HG03520 (cell line): ENCODE measurements at regions not wholly inside any gene's neighbourhood (a gene's known extent, or its start where the extent isn't known, plus 50 kb on each side); places are given as distances from the start of the nearest gene placed in this dataset.
"Not testable (repeated sequence)": the region's sequence is repeated elsewhere in the genome, so short reads cannot be mapped to it uniquely, and the experiment has no call there.

Experiments used
- ATAC-seq: cut with Tn5 transposase; IDR thresholded peaks from one replicate; pipeline ENCODE4 v1.9.1; 2021; ENCODE audit warnings: mild to moderate bottlenecking, moderate library complexity; ENCODE audit not compliant: unreplicated experiment

DNA sequence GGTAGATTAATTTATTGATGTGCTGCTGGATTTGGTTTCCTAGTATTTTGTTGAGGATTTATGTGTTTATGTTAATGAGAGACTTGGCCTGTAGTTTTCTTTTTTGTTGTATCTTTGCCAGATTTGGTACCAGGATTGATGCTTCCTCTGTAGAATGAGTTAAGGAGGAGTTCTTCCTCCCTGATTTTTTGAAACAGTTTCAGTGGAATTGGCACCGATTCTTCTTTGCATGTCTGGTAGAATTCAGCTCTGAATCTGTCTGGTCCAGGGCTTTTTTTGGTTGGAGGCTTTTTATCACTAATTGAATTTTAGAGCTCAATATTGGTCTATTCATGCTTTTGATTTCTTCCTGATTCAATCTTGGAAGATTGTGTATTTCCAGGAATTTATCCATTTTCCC is 174.0 kb upstream of the NDST4 start:
- no peak for ATAC-seq

DNA sequence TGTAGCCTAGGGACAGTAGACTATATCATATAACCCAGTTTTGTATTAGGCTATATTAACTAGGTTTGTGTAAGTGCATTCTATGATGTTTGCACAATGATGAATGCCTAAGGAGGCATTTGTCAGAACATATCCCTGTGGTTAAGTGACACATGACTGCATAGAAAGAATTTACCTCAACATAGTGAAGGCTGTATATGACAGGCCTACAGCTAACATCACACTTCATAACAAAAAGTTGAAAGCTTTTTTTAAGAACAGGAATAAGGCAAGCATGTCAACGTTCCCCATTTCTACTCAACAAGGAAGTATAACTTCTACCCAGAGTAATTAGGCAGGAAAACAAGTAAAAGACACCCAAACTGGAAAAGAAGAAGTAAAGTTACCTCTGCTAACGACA is 165.9 kb upstream of the NDST4 start:
- no peak for ATAC-seq

DNA sequence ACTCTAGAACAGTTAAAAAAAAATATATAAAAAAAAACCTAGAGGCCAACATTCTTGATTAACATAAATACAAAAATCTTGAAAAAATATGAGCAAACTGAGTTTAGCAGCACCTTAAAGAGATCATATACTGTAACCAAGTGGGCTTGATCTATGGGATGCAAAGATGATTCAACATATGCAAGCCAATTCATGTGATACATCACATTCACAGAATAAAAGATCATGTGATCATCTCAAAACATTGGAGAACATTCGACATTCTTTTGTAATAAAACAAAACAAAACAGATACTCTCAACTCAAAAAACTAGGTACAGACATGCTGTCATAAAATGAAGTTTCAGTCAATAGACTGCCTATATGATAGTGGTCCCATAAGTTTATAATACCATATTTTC is 165.4 kb upstream of the NDST4 start:
- ATAC-seq = no peak

- ATAC-seq = no peak
Observed at GRCh38 chr4:115275615-115276014, 162.2 kb upstream of the NDST4 start.

- ATAC-seq = peak; percentile 65
Observed at GRCh38 chr4:115274545-115274944, 161.1 kb upstream of the NDST4 start.

DNA sequence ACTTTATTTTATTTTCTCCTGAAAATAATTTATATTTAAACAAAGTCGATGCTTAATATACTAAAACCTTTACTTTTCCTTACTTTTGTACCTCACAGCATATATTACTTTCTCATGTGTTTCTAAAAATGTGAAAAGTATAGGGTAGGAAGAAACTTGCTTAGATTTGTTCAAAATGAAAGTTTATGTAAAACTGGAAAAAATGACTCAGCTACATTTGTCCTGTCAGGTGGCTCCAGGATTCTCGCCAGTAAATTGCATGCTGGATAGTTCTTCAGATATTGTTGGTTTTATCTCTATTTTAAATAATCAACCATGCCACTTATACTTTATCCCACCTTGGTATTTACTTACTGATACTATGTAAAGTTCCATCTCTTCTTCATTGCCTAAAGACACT is 159.2 kb upstream of the NDST4 start:
- ATAC-seq = no peak

DNA sequence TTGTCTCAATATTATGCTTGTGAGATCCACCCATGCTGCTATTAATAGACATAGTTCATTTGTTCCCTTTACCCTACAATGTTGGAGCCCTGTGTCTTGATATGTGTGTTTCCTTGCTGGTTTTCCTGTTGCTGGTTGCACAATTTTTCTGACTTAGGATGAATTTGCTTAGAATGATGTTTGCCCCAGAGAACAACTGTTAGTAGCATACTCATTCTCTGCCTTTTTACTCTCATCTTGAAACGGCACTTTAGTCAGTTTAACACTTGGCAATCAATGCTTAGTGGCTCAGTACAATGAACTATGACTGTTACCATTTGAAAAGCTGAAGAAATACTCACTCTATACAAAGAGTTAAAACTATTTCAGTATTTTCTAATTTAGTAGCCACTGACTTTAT is 158.8 kb upstream of the NDST4 start:
- ATAC-seq = peak; percentile 73

- no peak for ATAC-seq
Observed at GRCh38 chr4:115260195-115260594, 146.8 kb upstream of the NDST4 start.

- ATAC-seq = no peak
Observed at GRCh38 chr4:115259642-115260041, 146.2 kb upstream of the NDST4 start.

GRCh38 chr4:115249808-115250207 is 136.4 kb upstream of the NDST4 start:
- ATAC-seq = no peak

DNA sequence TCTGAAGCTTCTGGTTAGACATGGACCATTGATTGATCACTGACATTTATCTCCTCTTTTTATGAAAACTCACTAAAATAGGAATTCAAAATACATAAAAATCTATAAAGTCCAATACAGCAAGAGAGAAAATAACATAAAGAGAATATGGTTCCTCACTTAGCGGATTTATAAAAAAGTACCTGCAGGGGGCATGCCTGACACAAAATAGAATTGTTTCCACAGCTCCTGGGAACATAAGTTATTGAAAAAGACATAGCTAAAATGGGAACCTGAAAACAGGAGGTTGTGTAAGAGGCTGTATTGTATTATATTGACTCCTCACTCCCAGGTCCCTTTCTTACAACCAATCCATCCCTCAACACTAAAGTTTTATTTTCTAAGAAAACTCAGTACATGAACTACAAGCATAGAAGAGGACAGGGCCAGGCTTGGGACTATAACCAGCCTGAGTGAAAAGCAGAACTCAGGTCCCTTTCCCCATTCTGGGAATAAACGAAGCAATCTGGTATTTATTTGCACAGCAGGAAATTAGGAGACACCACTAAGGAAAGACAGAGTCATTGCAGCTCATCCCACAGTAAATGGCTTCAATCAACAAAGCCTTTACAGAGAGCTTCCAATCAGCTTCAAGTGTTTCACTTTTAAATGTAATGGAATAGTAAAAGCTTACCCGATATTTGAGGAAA is 121.1 kb upstream of the NDST4 start:
- ATAC-seq = peak; percentile 61

DNA sequence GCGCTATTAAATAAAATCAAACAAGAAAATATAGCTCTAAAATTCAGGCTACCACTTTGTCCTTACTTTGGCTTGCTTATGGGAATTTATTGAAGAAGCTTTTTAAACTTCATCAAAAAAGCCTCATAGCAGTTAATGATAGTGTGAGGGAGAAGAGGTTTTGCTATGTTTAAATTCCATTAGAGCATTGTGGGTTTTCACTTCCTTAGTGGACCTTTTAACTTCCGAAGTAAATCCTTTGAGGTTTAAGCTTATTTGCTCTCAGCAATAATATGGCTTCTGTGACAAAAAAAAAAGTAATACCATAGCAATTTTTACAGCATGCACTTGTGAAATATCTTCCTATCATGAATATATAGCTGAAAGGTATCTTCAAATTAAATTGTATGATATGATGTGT is 120.2 kb upstream of the NDST4 start:
- no peak for ATAC-seq

DNA sequence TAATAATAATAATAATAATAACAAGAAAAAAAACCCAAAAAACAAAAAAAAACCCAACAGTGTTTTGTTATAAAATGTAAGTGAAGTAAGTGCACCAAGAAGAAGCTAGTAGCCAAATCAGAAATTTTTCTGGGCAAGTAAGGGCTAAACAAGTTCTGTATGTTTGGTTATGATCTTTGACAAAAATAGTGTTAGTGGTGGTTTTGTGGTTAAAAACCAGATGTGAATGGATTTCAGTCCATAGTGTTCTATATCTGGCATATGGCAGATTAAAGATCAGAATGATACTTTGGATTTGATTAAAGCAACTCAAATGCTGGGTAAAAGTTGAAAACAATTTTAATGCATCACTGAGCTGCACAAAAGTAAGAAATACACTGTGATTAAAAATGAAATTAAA is 116.5 kb upstream of the NDST4 start:
- no peak for ATAC-seq

- ATAC-seq = no peak
Observed at GRCh38 chr4:115228851-115229250, 115.4 kb upstream of the NDST4 start.

DNA sequence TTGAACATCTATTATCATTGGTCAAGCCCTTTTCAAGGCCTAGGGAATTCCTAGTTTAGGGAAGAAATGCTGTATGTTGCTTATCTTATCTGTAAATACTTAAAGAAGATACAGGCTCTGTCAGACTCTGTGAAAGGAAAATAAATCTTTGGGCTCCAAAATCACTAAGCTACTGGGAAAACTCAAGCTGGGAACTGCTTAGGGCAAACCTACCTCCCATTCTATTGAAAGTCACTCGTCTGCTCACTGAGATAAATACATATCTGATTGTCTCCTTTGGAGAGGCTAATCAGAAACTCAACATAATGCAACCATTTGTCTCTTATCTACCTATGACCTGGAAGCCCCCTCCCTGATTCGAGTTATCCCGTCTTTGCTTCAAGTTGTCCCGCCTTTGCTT is 108.6 kb upstream of the NDST4 start:
- ATAC-seq = no peak

- no peak for ATAC-seq
Observed at GRCh38 chr4:115219862-115220261, 106.4 kb upstream of the NDST4 start.

DNA sequence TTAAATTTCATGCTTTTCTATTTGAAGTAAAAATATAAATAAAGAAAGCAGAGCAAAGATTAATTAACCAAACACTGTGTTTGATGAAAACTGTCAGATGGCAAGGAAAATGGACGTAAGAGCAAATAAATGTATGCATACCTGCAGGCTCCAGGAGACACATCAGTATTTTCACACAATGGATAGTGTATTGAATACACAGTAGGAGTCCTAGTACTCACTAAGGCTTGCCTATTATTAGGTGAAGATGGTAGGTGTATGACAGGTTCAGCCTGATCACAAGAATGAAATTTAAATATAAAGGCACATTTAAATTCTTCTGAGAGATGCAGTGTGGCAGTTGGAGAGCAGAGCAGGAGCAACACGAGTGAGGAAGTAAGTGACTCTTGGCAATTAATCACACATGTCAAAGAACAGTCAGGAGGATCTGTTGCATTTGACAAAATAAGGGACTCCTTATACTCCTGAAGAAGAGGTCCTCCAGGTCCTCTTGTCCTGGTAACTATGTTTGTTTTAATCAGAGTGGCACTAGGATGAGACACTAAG is 106.0 kb upstream of the NDST4 start:
- ATAC-seq = no peak

DNA sequence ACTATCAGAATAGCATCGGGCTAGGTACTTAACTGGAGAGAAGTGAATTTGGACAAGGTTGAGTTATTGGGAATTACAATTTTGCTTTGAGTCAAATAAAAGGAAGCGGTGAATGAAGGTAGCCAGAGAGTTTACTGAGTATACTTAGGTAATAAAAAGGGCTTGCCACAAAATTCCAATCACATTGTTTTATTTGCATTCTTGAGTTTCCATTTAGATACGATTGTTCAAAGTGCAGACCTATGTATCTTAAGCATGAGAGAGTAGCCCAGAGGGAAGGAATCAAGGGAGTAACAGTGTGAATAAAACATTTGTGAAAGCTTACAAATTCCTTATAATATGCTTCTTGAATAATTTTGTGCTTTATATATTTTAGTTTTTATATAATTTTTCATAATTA is 102.5 kb upstream of the NDST4 start:
- ATAC-seq = no peak

GRCh38 chr4:115213716-115214115 is 100.3 kb upstream of the NDST4 start:
- ATAC-seq = no peak

DNA sequence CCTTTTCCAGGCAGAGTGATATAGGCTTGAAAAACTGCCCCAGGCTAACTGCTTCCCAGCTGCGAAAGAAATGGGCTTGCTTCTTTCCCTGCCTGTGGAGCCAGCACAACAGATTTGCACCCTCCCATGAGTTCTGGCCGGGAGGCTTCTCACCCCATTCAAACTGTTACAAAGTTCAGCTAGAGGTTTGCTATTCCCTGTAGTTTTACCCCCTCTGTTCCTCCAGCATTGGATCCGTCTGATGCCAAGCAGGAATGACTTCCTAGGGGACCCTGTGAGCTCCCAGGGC is 87.6 kb upstream of the NDST4 start:
- ATAC-seq = no peak

DNA sequence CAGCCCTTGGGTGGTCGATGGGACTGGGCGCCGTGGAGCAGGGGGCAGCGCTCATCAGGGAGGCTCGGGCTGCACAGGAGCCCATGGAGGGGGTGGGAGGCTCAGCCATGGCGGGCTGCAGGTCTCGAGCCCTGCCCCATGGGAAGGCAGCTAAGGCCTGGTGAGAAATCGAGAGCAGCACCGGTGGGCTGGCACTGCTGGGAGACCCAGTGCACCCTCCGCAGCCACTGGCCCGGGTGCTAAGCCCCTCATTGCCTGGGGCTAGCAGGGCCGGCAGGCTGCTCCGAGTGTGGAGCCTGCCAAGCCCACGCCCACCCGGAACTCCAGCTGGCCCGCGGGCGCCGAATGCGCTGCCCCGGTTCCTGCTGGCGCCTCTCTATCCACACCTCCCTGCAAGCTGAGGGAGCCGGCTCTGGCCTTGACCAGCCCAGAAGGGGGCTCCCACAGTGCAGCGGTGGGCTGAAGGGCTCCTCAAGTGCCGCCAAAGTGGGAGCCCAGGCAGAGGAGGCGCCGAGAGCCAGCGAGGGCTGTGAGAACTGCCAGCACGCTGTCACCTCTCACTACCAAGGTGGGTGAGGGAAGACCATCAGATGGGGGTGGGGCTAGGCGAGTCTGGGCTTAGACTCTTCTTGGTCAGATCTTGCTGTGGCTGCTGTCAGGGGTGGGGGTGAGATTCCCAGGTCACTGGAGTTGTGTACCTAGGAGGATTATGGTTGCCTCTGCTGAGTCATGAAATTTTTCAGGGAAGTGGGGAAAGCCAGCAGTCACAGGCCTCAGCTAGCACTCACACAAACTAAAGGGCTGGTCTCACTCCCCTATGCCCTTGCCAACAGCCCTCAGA is 87.0 kb upstream of the NDST4 start:
- ATAC-seq = not testable (repeated sequence)

DNA sequence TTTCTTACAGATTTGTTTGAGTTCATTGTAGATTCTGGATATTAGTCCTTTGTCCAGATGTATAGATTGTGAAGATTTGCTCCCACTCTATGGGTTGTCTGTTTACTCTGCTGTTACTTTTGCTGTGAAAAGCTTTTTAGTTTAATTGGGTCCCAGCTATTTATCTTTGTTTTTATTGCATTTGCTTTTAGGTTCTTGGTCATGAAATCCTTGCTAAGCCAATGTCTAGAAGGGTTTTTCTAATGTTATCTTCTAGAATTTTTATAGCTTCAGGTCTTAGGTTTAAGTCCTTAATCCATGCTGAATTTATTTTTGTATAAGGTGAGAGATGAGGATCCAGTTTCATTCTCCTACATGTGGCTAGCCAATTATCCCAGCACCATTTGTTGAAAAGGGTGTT is 81.2 kb upstream of the NDST4 start:
- ATAC-seq = not testable (repeated sequence)
